HG03571 (cell line): ENCODE measurements at regions not wholly inside any gene's neighbourhood (a gene's known extent, or its start where the extent isn't known, plus 50 kb on each side); places are given as distances from the start of the nearest gene placed in this dataset.
"Not testable (repeated sequence)": the region's sequence is repeated elsewhere in the genome, so short reads cannot be mapped to it uniquely, and the experiment has no call there.

Source experiments
- ATAC-seq: cut with Tn5 transposase; IDR thresholded peaks from one replicate; pipeline ENCODE4 v1.9.1; 2021; ENCODE audit not compliant: unreplicated experiment

- no peak for ATAC-seq
Observed at GRCh38 chr18:70641156-70641775, 352.4 kb downstream of the SOCS6 start.

- no peak for ATAC-seq
Observed at GRCh38 chr18:70640336-70640887, 351.6 kb downstream of the SOCS6 start.

GRCh38 chr18:70636991-70637390 lies 348.1 kb downstream of the SOCS6 start:
- ATAC-seq = no peak

GRCh38 chr18:70634576-70635147 lies 345.8 kb downstream of the SOCS6 start:
- no peak for ATAC-seq

- ATAC-seq = no peak
Observed at GRCh38 chr18:70627182-70627802, 338.4 kb downstream of the SOCS6 start.

GRCh38 chr18:70622622-70623419 lies 334.0 kb downstream of the SOCS6 start:
- ATAC-seq = no peak

- ATAC-seq = no peak
Observed at GRCh38 chr18:70621710-70622109, 332.9 kb downstream of the SOCS6 start.

- no peak for ATAC-seq
Observed at GRCh38 chr18:70620837-70621612, 332.2 kb downstream of the SOCS6 start.

- no peak for ATAC-seq
Observed at GRCh38 chr18:70617020-70617763, 328.3 kb downstream of the SOCS6 start.

DNA sequence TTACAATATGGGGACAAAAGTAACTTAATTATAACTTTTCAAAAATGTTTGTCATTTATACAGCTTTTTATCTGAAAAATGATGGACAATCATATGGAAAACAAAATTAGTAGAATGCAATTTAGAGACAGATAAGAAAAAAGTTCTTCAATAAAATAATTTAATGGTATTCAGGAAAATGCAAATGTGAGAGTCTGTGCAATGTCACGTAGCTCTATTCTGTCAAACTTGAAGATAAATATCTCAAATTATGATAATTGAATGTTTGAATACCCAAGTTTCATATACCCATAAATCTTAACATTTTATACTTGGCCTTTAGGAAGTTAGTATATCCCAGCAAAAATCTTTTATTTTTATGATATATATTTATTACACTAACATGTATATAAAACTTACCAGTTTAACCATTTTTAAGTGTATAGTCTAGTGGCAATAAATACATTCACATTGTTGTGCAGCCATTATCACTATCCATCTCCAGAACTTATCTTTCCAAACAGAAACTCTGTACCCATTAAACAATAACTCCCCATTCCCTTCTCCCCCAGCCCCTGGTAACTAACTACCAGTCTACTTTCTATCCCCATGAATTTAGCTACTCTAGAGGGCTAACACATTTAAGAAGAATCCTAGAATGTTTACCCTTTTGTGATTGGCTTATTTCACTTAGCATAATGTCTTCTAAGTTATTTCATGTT lies 311.5 kb downstream of the SOCS6 start:
- ATAC-seq = no peak

DNA sequence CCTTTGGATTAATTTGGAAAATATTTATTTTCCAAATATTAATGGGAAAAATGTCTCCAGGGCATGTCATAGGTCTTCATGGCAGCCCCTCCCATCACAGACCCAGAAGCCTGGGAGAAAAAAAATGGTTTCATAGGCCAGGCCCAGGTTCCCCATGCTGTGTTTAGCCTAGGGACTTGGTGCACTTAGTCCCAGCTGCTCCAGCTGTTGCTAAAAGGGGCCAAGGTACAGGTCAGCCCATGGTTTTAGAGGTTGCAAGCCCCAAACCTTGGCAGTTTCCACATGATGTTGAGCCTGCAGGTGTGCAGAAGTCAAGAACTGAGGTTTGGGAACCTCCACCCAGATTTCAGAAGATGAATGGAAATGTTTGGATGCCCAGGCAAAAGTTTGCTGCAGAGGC lies 309.6 kb downstream of the SOCS6 start:
- no peak for ATAC-seq

GRCh38 chr18:70582981-70583380 lies 294.1 kb downstream of the SOCS6 start:
- no peak for ATAC-seq

- no peak for ATAC-seq
Observed at GRCh38 chr18:70578480-70578879, 289.6 kb downstream of the SOCS6 start.

- ATAC-seq = no peak
Observed at GRCh38 chr18:70577023-70577420, 288.2 kb downstream of the SOCS6 start.

GRCh38 chr18:70576276-70577022 lies 287.6 kb downstream of the SOCS6 start:
- no peak for ATAC-seq

- not testable (repeated sequence) for ATAC-seq
Observed at GRCh38 chr18:70574951-70575350, 286.1 kb downstream of the SOCS6 start.

- ATAC-seq = not testable (repeated sequence)
Observed at GRCh38 chr18:70569647-70570046, 280.8 kb downstream of the SOCS6 start.

GRCh38 chr18:70559446-70559845 lies 270.6 kb downstream of the SOCS6 start:
- ATAC-seq = no peak

GRCh38 chr18:70558371-70558770 lies 269.5 kb downstream of the SOCS6 start:
- no peak for ATAC-seq
